ENCODE measurements at regions not wholly inside any gene's neighbourhood (a gene's known extent, or its start where the extent isn't known, plus 50 kb on each side); places are given as distances from the start of the nearest gene placed in this dataset.

DNA sequence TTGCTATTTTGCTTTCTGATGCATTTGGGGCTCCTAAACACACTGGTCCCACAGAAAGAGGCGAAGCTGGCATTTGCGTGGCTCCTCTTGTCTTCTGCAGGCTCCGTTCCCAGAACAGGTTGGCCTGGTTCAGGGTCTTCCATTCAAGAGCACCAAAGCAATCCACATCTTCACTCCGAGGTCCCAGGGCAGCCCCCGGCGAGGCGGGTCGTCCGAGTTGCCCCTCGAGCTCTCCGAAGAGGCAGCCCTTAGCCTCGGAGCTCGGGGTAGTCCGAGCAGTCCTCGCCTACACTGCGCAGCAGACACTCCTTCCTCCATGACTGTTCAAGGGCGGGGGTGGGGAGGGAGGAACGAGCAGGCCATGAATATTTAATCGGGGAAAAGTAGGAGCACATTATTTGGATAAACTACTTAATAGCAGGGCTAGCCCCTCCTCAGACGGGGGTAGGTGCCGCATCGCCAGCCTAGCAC lies 321.3 kb downstream of the BLID start:
- Histone ChIP-seq H3K27me3 (no peaks in the 10 kb centered on the region), H3K27ac (no peak overlapping the region), H3K9me3 (replicated peaks in 1 of 3) (no peaks in the 10 kb centered on the region), H3K4me3 (no peak overlapping the region), H3K4me1 (replicated peaks in 1 of 2) (no peaks in the 10 kb centered on the region), H3K36me3 (replicated peaks in 1 of 2) (no peaks in the 10 kb centered on the region)
- WGBS, 4 donors: 80 to 95% (median 90%) methylated on average over 13 to 22 of the region's 22 CpGs
- no peak for TF ChIP-seq POLR2A (IDR thresholded peaks at IDR 0.05)
- TF ChIP-seq, protein P1, sequence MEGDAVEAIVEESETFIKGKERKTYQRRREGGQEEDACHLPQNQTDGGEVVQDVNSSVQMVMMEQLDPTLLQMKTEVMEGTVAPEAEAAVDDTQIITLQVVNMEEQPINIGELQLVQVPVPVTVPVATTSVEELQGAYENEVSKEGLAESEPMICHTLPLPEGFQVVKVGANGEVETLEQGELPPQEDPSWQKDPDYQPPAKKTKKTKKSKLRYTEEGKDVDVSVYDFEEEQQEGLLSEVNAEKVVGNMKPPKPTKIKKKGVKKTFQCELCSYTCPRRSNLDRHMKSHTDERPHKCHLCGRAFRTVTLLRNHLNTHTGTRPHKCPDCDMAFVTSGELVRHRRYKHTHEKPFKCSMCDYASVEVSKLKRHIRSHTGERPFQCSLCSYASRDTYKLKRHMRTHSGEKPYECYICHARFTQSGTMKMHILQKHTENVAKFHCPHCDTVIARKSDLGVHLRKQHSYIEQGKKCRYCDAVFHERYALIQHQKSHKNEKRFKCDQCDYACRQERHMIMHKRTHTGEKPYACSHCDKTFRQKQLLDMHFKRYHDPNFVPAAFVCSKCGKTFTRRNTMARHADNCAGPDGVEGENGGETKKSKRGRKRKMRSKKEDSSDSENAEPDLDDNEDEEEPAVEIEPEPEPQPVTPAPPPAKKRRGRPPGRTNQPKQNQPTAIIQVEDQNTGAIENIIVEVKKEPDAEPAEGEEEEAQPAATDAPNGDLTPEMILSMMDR (IDR thresholded peaks at IDR 0.05): no peak
- no peak for DNase-seq
- intact Hi-C loops (cut with DNase I): no loop called here

DNA sequence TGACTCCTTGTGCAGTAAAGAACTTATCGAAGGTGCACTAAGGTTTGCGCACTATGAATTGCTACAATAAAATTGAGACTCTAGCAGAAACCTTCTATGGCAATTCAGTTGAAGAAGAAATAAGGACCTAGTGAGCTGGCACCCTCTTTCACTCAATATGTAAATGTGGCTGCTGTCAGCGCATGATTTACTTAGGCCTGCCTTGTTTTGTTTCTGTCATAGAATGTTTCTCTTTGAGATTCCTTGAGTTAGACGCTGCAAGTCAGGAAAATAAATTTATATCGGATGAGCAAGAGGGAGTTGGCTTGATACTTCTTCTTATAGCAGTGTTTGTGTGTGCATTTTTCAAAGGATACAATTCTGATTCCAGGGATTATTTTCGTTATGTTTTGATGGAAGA lies 322.1 kb downstream of the BLID start:
- Histone ChIP-seq H3K27ac (no peak overlapping the region), H3K27me3 (no peaks in the 10 kb centered on the region), H3K4me3 (no peak overlapping the region), H3K4me1 (replicated peaks in 1 of 2) (no peaks in the 10 kb centered on the region), H3K9me3 (replicated peaks in 1 of 3) (no peaks in the 10 kb centered on the region), H3K36me3 (replicated peaks in 1 of 2) (no peaks in the 10 kb centered on the region)
- no peak for DNase-seq
- intact Hi-C loops (cut with DNase I): no loop called here
- WGBS, 4 donors: 78 to 89% (median 80%) methylated on average over 6 of the region's 6 CpGs
- no peak for TF ChIP-seq POLR2A (IDR thresholded peaks at IDR 0.05)
- TF ChIP-seq, protein P1 (IDR thresholded peaks at IDR 0.05): no peak

DNA sequence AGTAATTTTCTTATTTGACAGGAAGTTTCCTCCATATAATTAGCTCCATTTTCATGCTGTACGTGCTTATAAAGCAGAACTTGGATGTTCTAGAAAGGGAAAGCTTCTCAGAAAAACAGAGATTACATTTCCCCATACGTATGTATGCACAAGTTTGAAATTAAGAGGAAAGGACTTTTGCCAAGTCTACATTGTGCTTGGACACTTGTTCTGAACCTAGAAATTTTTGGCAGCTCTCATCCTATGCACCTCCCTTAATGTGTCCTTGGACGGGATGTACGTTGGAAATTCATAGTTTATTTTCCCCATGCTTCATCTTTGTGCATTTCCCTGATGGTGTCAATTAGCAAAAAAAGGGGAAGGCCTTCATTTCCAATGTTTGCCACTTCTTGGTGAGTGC lies 322.7 kb downstream of the BLID start:
- no peaks in the 10 kb centered on the region for H3K27me3 ChIP-seq
- 28 to 48% (median 39%) methylated on average over 4 of the region's 4 CpGs for WGBS, 4 donors
- no peaks in the 10 kb centered on the region for H3K4me1 ChIP-seq (replicated peaks in 1 of 2)
- no peak overlapping the region for H3K4me3 ChIP-seq
- intact Hi-C loops (cut with DNase I): no loop called here
- H3K9me3 ChIP-seq (replicated peaks in 1 of 3): no peaks in the 10 kb centered on the region
- H3K27ac ChIP-seq: no peak overlapping the region
- no peak for DNase-seq
- H3K36me3 ChIP-seq (replicated peaks in 1 of 2): no peaks in the 10 kb centered on the region
- TF ChIP-seq, protein P1 (IDR thresholded peaks at IDR 0.05): no peak
- TF ChIP-seq POLR2A (IDR thresholded peaks at IDR 0.05): no peak

DNA sequence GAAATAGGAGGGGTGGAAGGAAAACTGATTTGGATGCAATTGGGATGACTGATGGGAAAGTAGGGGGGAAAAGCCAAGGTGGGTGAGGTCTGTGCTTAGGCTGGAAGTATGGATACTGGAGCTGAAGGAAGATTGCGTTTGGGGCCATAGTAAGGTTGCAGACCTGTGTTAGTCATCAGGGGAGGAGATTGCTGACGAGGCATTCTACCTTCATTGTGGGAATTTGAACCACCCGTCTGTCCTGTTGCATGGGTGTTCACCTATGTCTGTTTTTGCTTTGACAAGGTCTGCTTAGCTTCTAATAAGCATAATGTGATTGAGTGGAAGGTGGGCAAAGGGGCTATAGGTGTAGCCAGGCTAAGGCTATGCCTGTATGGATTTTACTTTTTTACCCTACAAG lies 323.8 kb downstream of the BLID start:
- no peak overlapping the region for H3K27ac ChIP-seq
- no peaks in the 10 kb centered on the region for H3K36me3 ChIP-seq (replicated peaks in 1 of 2)
- no peaks in the 10 kb centered on the region for H3K27me3 ChIP-seq
- no peak for DNase-seq
- intact Hi-C loops (cut with DNase I): no loop called here
- H3K4me3 ChIP-seq: no peak overlapping the region
- 70 to 90% (median 81%) methylated on average over 3 of the region's 3 CpGs for WGBS, 4 donors
- no peak for TF ChIP-seq POLR2A (IDR thresholded peaks at IDR 0.05)
- TF ChIP-seq, protein P1 (IDR thresholded peaks at IDR 0.05): no peak
- H3K9me3 ChIP-seq (replicated peaks in 1 of 3): no peaks in the 10 kb centered on the region
- no peaks in the 10 kb centered on the region for H3K4me1 ChIP-seq (replicated peaks in 1 of 2)

Data from adrenal gland (tissue), 9 donors.